ENCODE measurements at regions not wholly inside any gene's neighbourhood (a gene's known extent, or its start where the extent isn't known, plus 50 kb on each side); places are given as distances from the start of the nearest gene placed in this dataset.

- in situ Hi-C loops (cut with MboI; ENCODE audit: low sequenced_read_pairs, unreplicated experiment): no loop called here
- no peak for TF ChIP-seq CTCF (IDR thresholded peaks at IDR 0.05; ENCODE audit: borderline replicate concordance, control extremely low read depth, extremely low read depth, insufficient read depth, missing control alignments)
- DNase-seq (ENCODE audit: low spot score): no peak
These were observed 51.5 kb upstream of the ERRFI1 start for GRCh38 chr1:8077602-8078001.

- no peak for DNase-seq (ENCODE audit: low spot score)
- in situ Hi-C loops (cut with MboI; ENCODE audit: low sequenced_read_pairs, unreplicated experiment): no loop called here
These were observed 51.0 kb upstream of the ERRFI1 start for GRCh38 chr1:8077120-8077573.

GRCh38 chr1:8076176-8076575 lies 50.1 kb upstream of the ERRFI1 start:
- DNase-seq (ENCODE audit: low spot score): no peak
- no peak for TF ChIP-seq CTCF (IDR thresholded peaks at IDR 0.05; ENCODE audit: borderline replicate concordance, control extremely low read depth, extremely low read depth, insufficient read depth, missing control alignments)
- in situ Hi-C loops (cut with MboI; ENCODE audit: low sequenced_read_pairs, unreplicated experiment): no loop called here

More at GRCh38 chr1:8077120-8077573, 51.0 kb upstream of the ERRFI1 start:
- TF ChIP-seq CTCF (IDR thresholded peaks at IDR 0.05; ENCODE audit: borderline replicate concordance, control extremely low read depth, extremely low read depth, insufficient read depth, missing control alignments): no peak
